IMR-90 (cell line): ENCODE measurements at regions not wholly inside any gene's neighbourhood (a gene's known extent, or its start where the extent isn't known, plus 50 kb on each side); places are given as distances from the start of the nearest gene placed in this dataset.

Experiments used
- ATAC-seq: fragments of 200-7000 bp; cut with Tn5 transposase; 2 replicates; pipeline ENCODE4 v1.9.1; 2020; ENCODE audit warnings: low read depth, mild to moderate bottlenecking, moderate library complexity
- BruUV-seq: library from RNA; stranded (reverse); fragments of 400-500 nt; replicated peaks from 2 replicates; lab custom pipeline; 2021; lab: Mats Ljungman, UMichigan
- CTCF ChIA-PET: fragments of 300-600 bp; formaldehyde crosslinking; extraction: SDS; loops from one replicate; lab custom pipeline; 2021; ENCODE audit warnings: antibody characterized with exemption; lab: Yijun Ruan, JAX
- POLR2A ChIA-PET: fragments of 300-600 bp; sonication (Branson Sonifier 250); formaldehyde crosslinking; loops from one replicate; lab custom pipeline; 2022; ENCODE audit warnings: antibody characterized with exemption; ENCODE audit not compliant: unreplicated experiment; lab: Charles Lee
- DNase-seq: peaks from one replicate; pipeline ENCODE4 v3.0.0; 2013
- H2AFZ ChIP-seq: replicated peaks from 2 replicates; pipeline ENCODE3; 2013; ENCODE audit warnings: low read length, mild to moderate bottlenecking; ENCODE audit not compliant: poor library complexity
- H2AK5ac ChIP-seq: 2 replicates; pipeline ENCODE4 v1.6.1; 2013; ENCODE audit warnings: low read depth, low read length, inconsistent platforms
- H2AK9ac ChIP-seq: replicated peaks from 2 replicates; pipeline ENCODE3; 2013; ENCODE audit warnings: mild to moderate bottlenecking, low read depth, low read length, moderate library complexity; ENCODE audit not compliant: poor library complexity
- H2BK120ac ChIP-seq: 2 replicates; pipeline ENCODE4 v1.6.1; 2013; ENCODE audit warnings: low read depth, low read length, inconsistent platforms
- H2BK15ac ChIP-seq: 3 replicates; pipeline ENCODE4 v1.6.1; 2013; ENCODE audit warnings: low read depth, low read length, inconsistent platforms
- H2BK20ac ChIP-seq: 2 replicates; pipeline ENCODE4 v1.6.1; 2013; ENCODE audit warnings: low read depth, mild to moderate bottlenecking, inconsistent platforms, low read length, moderate library complexity
- H2BK5ac ChIP-seq: 2 replicates; pipeline ENCODE4 v1.6.1; 2013; ENCODE audit warnings: mild to moderate bottlenecking, low read depth, low read length, inconsistent platforms; ENCODE audit not compliant: poor library complexity, severe bottlenecking
- H3K14ac ChIP-seq: replicated peaks from 2 replicates; pipeline ENCODE4 v1.6.1; 2013; ENCODE audit warnings: low read depth, low read length, inconsistent platforms
- H3K18ac ChIP-seq: 2 replicates; pipeline ENCODE4 v1.6.1; 2013; ENCODE audit warnings: low read depth, low read length, control low read depth
- H3K23ac ChIP-seq: 2 replicates; pipeline ENCODE4 v1.6.1; 2013; ENCODE audit warnings: low read depth, low read length, inconsistent platforms
- H3K27ac ChIP-seq: 2 replicates; pipeline ENCODE4 v1.5.1; 2013; ENCODE audit warnings: mild to moderate bottlenecking, control low read depth, low read length; ENCODE audit not compliant: insufficient read depth
- H3K27me3 ChIP-seq: 2 replicates; pipeline ENCODE4 v1.6.1; 2013; ENCODE audit warnings: low read length; ENCODE audit not compliant: control insufficient read depth, insufficient read depth
- H3K36me3 ChIP-seq: 2 replicates; pipeline ENCODE4 v1.6.1; 2013; ENCODE audit warnings: low read length, mixed read lengths; ENCODE audit not compliant: control insufficient read depth, insufficient read depth
- H3K4ac ChIP-seq: 2 replicates; pipeline ENCODE4 v1.6.1; 2013; ENCODE audit warnings: low read depth, low read length, inconsistent platforms
- H3K4me1 ChIP-seq: 2 replicates; pipeline ENCODE4 v1.6.1; 2013; ENCODE audit warnings: low read length, mixed read lengths; ENCODE audit not compliant: control insufficient read depth, insufficient read depth
- H3K4me2 ChIP-seq: 2 replicates; pipeline ENCODE4 v1.6.1; 2013; ENCODE audit warnings: low read depth, mild to moderate bottlenecking, control low read depth, low read length, moderate library complexity
- H3K4me3 ChIP-seq: 2 replicates; pipeline ENCODE4 v1.5.1; 2013; ENCODE audit warnings: low read depth, mild to moderate bottlenecking, control low read depth, low read length, moderate library complexity; ENCODE audit not compliant: insufficient read depth
- H3K56ac ChIP-seq: 2 replicates; pipeline ENCODE4 v1.6.1; 2013; ENCODE audit warnings: low read length, inconsistent platforms; ENCODE audit not compliant: insufficient read depth; ENCODE audit errors: extremely low read depth
- H3K79me1 ChIP-seq, 2 experiments: 2 replicates each; pipeline ENCODE4 v1.6.1; 2013; ENCODE audit warnings: low read length in 2 of 2, inconsistent platforms in 1 of 2, low read depth in 1 of 2
- H3K9ac ChIP-seq: 2 replicates; pipeline ENCODE4 v1.6.1; 2013; ENCODE audit warnings: low read depth, low read length, control low read depth
- H3K9me1 ChIP-seq: 2 replicates; pipeline ENCODE4 v1.6.1; 2013; ENCODE audit warnings: low read length, inconsistent platforms; ENCODE audit not compliant: insufficient read depth
- H3K9me3 ChIP-seq: 2 replicates; pipeline ENCODE4 v1.6.1; 2013; ENCODE audit warnings: low read length; ENCODE audit not compliant: control insufficient read depth, insufficient read depth
- H4K20me1 ChIP-seq: 2 replicates; pipeline ENCODE4 v1.6.1; 2013; ENCODE audit warnings: low read length, inconsistent platforms; ENCODE audit not compliant: insufficient read depth
- H4K5ac ChIP-seq: 2 replicates; pipeline ENCODE4 v1.6.1; 2013; ENCODE audit warnings: mild to moderate bottlenecking, low read depth, low read length, control low read depth
- H4K8ac ChIP-seq, 2 experiments: 2 replicates each; pipeline ENCODE4 v1.6.1; 2013; ENCODE audit warnings: low read depth in 2 of 2, low read length in 2 of 2, control low read depth in 1 of 2, inconsistent platforms in 1 of 2
- H4K91ac ChIP-seq: 2 replicates; pipeline ENCODE4 v1.6.1; 2013; ENCODE audit warnings: low read depth, low read length, inconsistent platforms; ENCODE audit not compliant: insufficient read depth
- CEBPB ChIP-seq: IDR thresholded peaks from 2 replicates; pipeline ENCODE4 v1.6.1; 2012; ENCODE audit warnings: low read depth, low read length, improper control_type of control experiment
- CHD1 ChIP-seq: IDR thresholded peaks from 2 replicates; pipeline ENCODE4 v1.6.1; 2012; ENCODE audit warnings: low read depth, low read length, improper control_type of control experiment
- CTCF ChIP-seq: conservative IDR thresholded peaks from 2 replicates; pipeline ENCODE4 v1.5.1; 2012; ENCODE audit warnings: mild to moderate bottlenecking, low read depth, low read length, improper control_type of control experiment
- FOS ChIP-seq: fragments of 150-350 bp; IDR thresholded peaks from 2 replicates; pipeline ENCODE4 v1.6.1; 2016; ENCODE audit warnings: low read depth, low read length
- MAFK ChIP-seq: IDR thresholded peaks from 2 replicates; pipeline ENCODE4 v1.6.1; 2012; ENCODE audit warnings: low read depth, low read length, improper control_type of control experiment
- MAZ ChIP-seq: IDR thresholded peaks from 2 replicates; pipeline ENCODE4 v1.6.1; 2012; ENCODE audit warnings: low read depth, mild to moderate bottlenecking, low read length, improper control_type of control experiment, moderate library complexity, borderline replicate concordance
- NFE2L2 ChIP-seq: fragments of 150-350 bp; IDR thresholded peaks from 2 replicates; pipeline ENCODE4 v1.6.1; 2016; ENCODE audit warnings: low read depth, mild to moderate bottlenecking, low read length
- POLR2A ChIP-seq: IDR thresholded peaks from 2 replicates; pipeline ENCODE4 v1.6.1; 2012; ENCODE audit warnings: mild to moderate bottlenecking, low read depth, low read length
- RCOR1 ChIP-seq: IDR thresholded peaks from 2 replicates; pipeline ENCODE4 v1.6.1; 2012; ENCODE audit warnings: mild to moderate bottlenecking, low read length, improper control_type of control experiment; ENCODE audit not compliant: insufficient replicate concordance
- RFX5 ChIP-seq: IDR thresholded peaks from 2 replicates; pipeline ENCODE4 v1.8.0; 2012; ENCODE audit warnings: low read depth, mild to moderate bottlenecking, low read length, moderate library complexity
- SMC3 ChIP-seq: fragments of 150-350 bp; IDR thresholded peaks from 2 replicates; pipeline ENCODE4 v1.6.1; 2016; ENCODE audit warnings: low read depth, mild to moderate bottlenecking, antibody characterized with exemption, low read length, moderate library complexity
- USF2 ChIP-seq: fragments of 150-350 bp; IDR thresholded peaks from 2 replicates; pipeline ENCODE4 v1.6.1; 2017; ENCODE audit warnings: mild to moderate bottlenecking, antibody characterized with exemption, low read length, low read depth
- WGBS, 2 experiments: methylation state at CpG; one replicate each; pipeline versions ENCODE4 v1.1.5 to v1.1.7; 2013; ENCODE audit warnings: missing lambda C conversion rate in 2 of 2; ENCODE audit not compliant: insufficient read length in 1 of 2; ENCODE audit errors: extremely low coverage in 2 of 2; 5-methylcytosine and 5-hydroxymethylcytosine counted together
- dilution Hi-C: fragments of 300-500 bp; cut with HindIII; formaldehyde crosslinking; loops from one replicate; pipeline ENCODE4 v1.14.3; 2018; ENCODE audit warnings: low sequenced_read_pairs; ENCODE audit not compliant: unreplicated experiment
- in situ Hi-C: fragments of 300-500 bp; cut with MboI; formaldehyde crosslinking; loops from 3 replicates; pipeline ENCODE4 v1.14.3; 2019; ENCODE audit warnings: low sequenced_read_pairs, inconsistent platforms, mixed read lengths
- intact Hi-C: fragments of 100-400 bp; cut with micrococcal nuclease; formaldehyde crosslinking; loops from 2 replicates; pipeline ENCODE4 v1.10.0; 2022

- no peaks in the 10 kb centered on the region for H3K4me1 ChIP-seq
- dilution Hi-C loops (no loop called here), intact Hi-C loops (loop anchor here (10.0 kb wide), 1 partner anchor 307 kb away; the partner anchor contains the start of gene PBX3), in situ Hi-C loops (no loop called here)
- no peak overlapping the region for H3K4me2 ChIP-seq
- DNase-seq (no peak), ATAC-seq (no peak)
- no peaks in the 10 kb centered on the region for H3K9me1 ChIP-seq
- H4K5ac ChIP-seq: no peak overlapping the region
- no peak for TF ChIP-seq SMC3
- TF ChIP-seq POLR2A: no peak
- no peak for TF ChIP-seq FOS
- TF ChIP-seq CEBPB: no peak
- TF ChIP-seq CHD1: no peak
- TF ChIP-seq RFX5: no peak
- no peak for TF ChIP-seq NFE2L2
- TF ChIP-seq CTCF: no peak
- no peak for TF ChIP-seq MAFK
- TF ChIP-seq USF2: no peak
- TF ChIP-seq MAZ: no peak
- no peak for TF ChIP-seq RCOR1
- no TSS peak for BruUV-seq
- H2BK20ac ChIP-seq: no peak overlapping the region
- no peak overlapping the region for H2AK5ac ChIP-seq
- ChIA-PET CTCF (no interaction called here), POLR2A (no interaction called here)
- WGBS, 2 experiments: no CpG with 5 or more reads among the region's 15 CpGs
- no peak overlapping the region for H3K56ac ChIP-seq
- no peak overlapping the region for H2BK5ac ChIP-seq
- H2BK120ac ChIP-seq: no peak overlapping the region
- no peak overlapping the region for H3K27ac ChIP-seq
- no peak overlapping the region for H4K91ac ChIP-seq
- H3K9me3 ChIP-seq: no peaks in the 10 kb centered on the region; the same call in 1 of the 2 replicates
- no peaks in the 10 kb centered on the region for H3K79me1 ChIP-seq
- no peak overlapping the region for H3K9ac ChIP-seq
- H3K14ac ChIP-seq: no peak overlapping the region
- no peaks in the 10 kb centered on the region for H4K20me1 ChIP-seq
- H3K27me3 ChIP-seq: peaks cover 56% of the 10 kb centered on the region
- no peak overlapping the region for H2AFZ ChIP-seq
- no peak overlapping the region for H3K4me3 ChIP-seq
- H2AK9ac ChIP-seq: no peak overlapping the region
- H3K4ac ChIP-seq: no peak overlapping the region
- no peak overlapping the region for H4K8ac ChIP-seq
- H3K36me3 ChIP-seq: no peaks in the 10 kb centered on the region
- H3K18ac ChIP-seq: no peak overlapping the region
- H2BK15ac ChIP-seq: no peak overlapping the region
- H3K23ac ChIP-seq: no peak overlapping the region
Observed at GRCh38 chr9:126051446-126052130, 275.0 kb upstream of the MVB12B start.
